ENCODE measurements at regions not wholly inside any gene's neighbourhood (a gene's known extent, or its start where the extent isn't known, plus 50 kb on each side); places are given as distances from the start of the nearest gene placed in this dataset.
A peak's percentile ranks its signal among the peaks of the same experiment; 100 is the strongest.

- H3K27me3 ChIP-seq (ENCODE audit: control insufficient read depth, insufficient read depth, low read length) = no peaks in the 10 kb centered on the region
- H3K4me3 ChIP-seq (ENCODE audit: low read depth, low read length) = no peak overlapping the region
- H3K9me3 ChIP-seq (ENCODE audit: control insufficient read depth, insufficient read depth, low read depth, low read length) = peaks cover 7% of the 10 kb centered on the region
- peaks cover 32% of the 10 kb centered on the region for H3K4me1 ChIP-seq (ENCODE audit: control insufficient read depth, insufficient read depth, low read length)
- no peak overlapping the region for H3K27ac ChIP-seq (ENCODE audit: low read depth, low read length)
- no peaks in the 10 kb centered on the region for H3K36me3 ChIP-seq (ENCODE audit: control insufficient read depth, insufficient read depth, low read length)
- no peak overlapping the region for H3K9ac ChIP-seq (ENCODE audit: low read length)
Observed at GRCh38 chr3:73765878-73766545, 141.3 kb upstream of the PDZRN3 start.

GRCh38 chr3:73762855-73763254, 138.1 kb upstream of the PDZRN3 start:
- peak overlapping the region; percentile 18 for H3K9ac ChIP-seq (ENCODE audit: low read length)
- no peaks in the 10 kb centered on the region for H3K36me3 ChIP-seq (ENCODE audit: control insufficient read depth, insufficient read depth, low read length)
- H3K9me3 ChIP-seq (ENCODE audit: control insufficient read depth, insufficient read depth, low read depth, low read length) = no peaks in the 10 kb centered on the region
- H3K27me3 ChIP-seq (ENCODE audit: control insufficient read depth, insufficient read depth, low read length) = no peaks in the 10 kb centered on the region
- peaks cover 32% of the 10 kb centered on the region for H3K4me1 ChIP-seq (ENCODE audit: control insufficient read depth, insufficient read depth, low read length)
- H3K27ac ChIP-seq (ENCODE audit: low read depth, low read length) = peak overlapping the region; percentile 93
- H3K4me3 ChIP-seq (ENCODE audit: low read depth, low read length) = peak overlapping the region; percentile 32; the same call in 1 of the 2 replicates

GRCh38 chr3:73759297-73759711, 134.6 kb upstream of the PDZRN3 start:
- Histone ChIP-seq H3K36me3 (ENCODE audit: control insufficient read depth, insufficient read depth, low read length) (no peaks in the 10 kb centered on the region), H3K27ac (ENCODE audit: low read depth, low read length) (no peak overlapping the region), H3K9me3 (ENCODE audit: control insufficient read depth, insufficient read depth, low read depth, low read length) (no peaks in the 10 kb centered on the region), H3K4me1 (ENCODE audit: control insufficient read depth, insufficient read depth, low read length) (peaks cover 24% of the 10 kb centered on the region), H3K9ac (ENCODE audit: low read length) (no peak overlapping the region), H3K27me3 (ENCODE audit: control insufficient read depth, insufficient read depth, low read length) (no peaks in the 10 kb centered on the region), H3K4me3 (ENCODE audit: low read depth, low read length) (no peak overlapping the region)

DNA sequence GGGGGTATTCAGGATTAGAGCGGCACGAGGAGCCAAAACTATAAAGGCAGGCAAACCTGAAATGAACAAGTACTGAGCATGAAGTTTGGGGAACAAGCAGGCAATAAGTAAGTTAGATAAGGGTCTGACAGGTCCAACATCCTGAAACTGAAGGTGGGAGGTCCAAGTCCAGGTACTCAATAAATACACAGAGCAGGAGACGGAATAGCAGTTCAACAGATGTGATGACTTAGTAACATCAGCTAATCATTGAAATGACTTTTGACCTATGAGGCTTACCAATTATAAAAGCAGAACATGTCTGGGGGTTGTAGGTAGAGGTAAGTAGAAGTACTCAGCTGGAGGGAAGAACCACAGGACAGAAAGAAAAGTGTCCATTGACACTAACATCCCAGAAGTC, 132.8 kb upstream of the PDZRN3 start:
- Histone ChIP-seq H3K9ac (ENCODE audit: low read length) (no peak overlapping the region), H3K4me1 (ENCODE audit: control insufficient read depth, insufficient read depth, low read length) (peaks cover 8% of the 10 kb centered on the region), H3K27ac (ENCODE audit: low read depth, low read length) (no peak overlapping the region), H3K9me3 (ENCODE audit: control insufficient read depth, insufficient read depth, low read depth, low read length) (no peaks in the 10 kb centered on the region), H3K27me3 (ENCODE audit: control insufficient read depth, insufficient read depth, low read length) (no peaks in the 10 kb centered on the region), H3K4me3 (ENCODE audit: low read depth, low read length) (no peak overlapping the region), H3K36me3 (ENCODE audit: control insufficient read depth, insufficient read depth, low read length) (no peaks in the 10 kb centered on the region)

DNA sequence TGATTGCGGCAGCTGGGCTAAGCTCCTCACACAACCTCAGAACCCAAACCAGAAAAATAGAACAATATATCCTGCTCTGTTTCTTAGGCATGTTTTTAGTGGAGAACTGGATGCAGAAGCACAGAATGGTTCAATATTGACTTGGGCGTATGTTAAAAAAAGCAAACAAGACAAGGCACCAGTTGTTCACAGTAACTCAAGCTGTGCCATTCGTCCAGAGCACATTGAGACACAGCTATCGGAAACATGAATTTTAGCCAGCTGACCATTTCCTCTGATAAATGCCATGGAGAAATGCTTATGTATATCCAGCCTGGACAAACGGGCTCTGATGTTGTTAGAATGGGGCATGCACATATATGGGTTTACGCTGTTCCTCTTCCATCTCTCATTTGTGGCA, 129.2 kb upstream of the PDZRN3 start:
- no peak overlapping the region for H3K9ac ChIP-seq (ENCODE audit: low read length)
- H3K36me3 ChIP-seq (ENCODE audit: control insufficient read depth, insufficient read depth, low read length) = no peaks in the 10 kb centered on the region

GRCh38 chr3:73752338-73752737, 127.6 kb upstream of the PDZRN3 start:
- H3K9ac ChIP-seq (ENCODE audit: low read length) = no peak overlapping the region

More for the DNA sequence above, 129.2 kb upstream of the PDZRN3 start:
- Histone ChIP-seq H3K27me3 (ENCODE audit: control insufficient read depth, insufficient read depth, low read length) (no peaks in the 10 kb centered on the region), H3K9me3 (ENCODE audit: control insufficient read depth, insufficient read depth, low read depth, low read length) (no peaks in the 10 kb centered on the region), H3K4me3 (ENCODE audit: low read depth, low read length) (no peak overlapping the region), H3K4me1 (ENCODE audit: control insufficient read depth, insufficient read depth, low read length) (no peaks in the 10 kb centered on the region), H3K27ac (ENCODE audit: low read depth, low read length) (no peak overlapping the region)

GRCh38 chr3:73746623-73747022, 121.9 kb upstream of the PDZRN3 start:
- no peaks in the 10 kb centered on the region for H3K4me1 ChIP-seq (ENCODE audit: control insufficient read depth, insufficient read depth, low read length)
- H3K36me3 ChIP-seq (ENCODE audit: control insufficient read depth, insufficient read depth, low read length) = no peaks in the 10 kb centered on the region
- no peak overlapping the region for H3K4me3 ChIP-seq (ENCODE audit: low read depth, low read length)
- H3K27ac ChIP-seq (ENCODE audit: low read depth, low read length) = no peak overlapping the region
- no peaks in the 10 kb centered on the region for H3K9me3 ChIP-seq (ENCODE audit: control insufficient read depth, insufficient read depth, low read depth, low read length)
- no peaks in the 10 kb centered on the region for H3K27me3 ChIP-seq (ENCODE audit: control insufficient read depth, insufficient read depth, low read length)
- H3K9ac ChIP-seq (ENCODE audit: low read length) = no peak overlapping the region

More at GRCh38 chr3:73752338-73752737, 127.6 kb upstream of the PDZRN3 start:
- no peaks in the 10 kb centered on the region for H3K36me3 ChIP-seq (ENCODE audit: control insufficient read depth, insufficient read depth, low read length)
- no peaks in the 10 kb centered on the region for H3K9me3 ChIP-seq (ENCODE audit: control insufficient read depth, insufficient read depth, low read depth, low read length)
- no peaks in the 10 kb centered on the region for H3K4me1 ChIP-seq (ENCODE audit: control insufficient read depth, insufficient read depth, low read length)
- no peak overlapping the region for H3K4me3 ChIP-seq (ENCODE audit: low read depth, low read length)
- H3K27ac ChIP-seq (ENCODE audit: low read depth, low read length) = no peak overlapping the region
- H3K27me3 ChIP-seq (ENCODE audit: control insufficient read depth, insufficient read depth, low read length) = no peaks in the 10 kb centered on the region

DNA sequence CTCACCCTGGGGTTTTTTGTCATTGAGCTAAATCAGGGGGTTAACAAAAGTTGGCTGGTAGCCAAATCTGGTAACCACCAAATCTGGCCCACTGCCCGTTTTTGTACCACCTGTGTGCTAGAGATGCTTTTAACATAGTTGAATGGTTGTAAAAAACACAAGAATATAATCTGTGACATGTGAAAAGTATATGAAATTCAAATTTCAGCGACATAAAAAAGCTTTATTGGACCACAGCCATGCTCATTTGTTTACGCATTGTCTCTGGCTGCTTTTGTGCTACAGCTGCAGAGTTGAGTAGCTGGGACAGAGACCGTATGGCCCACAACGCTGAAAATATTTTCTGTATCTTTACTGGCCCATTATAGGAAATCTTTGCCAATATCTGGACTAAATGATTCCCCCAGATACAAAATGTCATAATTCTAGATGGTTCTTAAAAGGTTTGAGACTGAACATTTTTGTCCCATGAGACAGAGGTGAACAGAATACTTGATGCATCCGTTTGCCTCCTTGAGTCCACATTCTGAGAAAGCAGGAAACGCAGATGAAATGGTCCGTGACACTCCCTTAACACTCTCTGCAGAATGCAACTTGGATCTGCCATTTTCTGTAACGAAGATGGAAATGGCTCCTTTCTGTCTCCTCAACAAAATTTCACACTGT, 120.9 kb upstream of the PDZRN3 start:
- H3K9ac ChIP-seq (ENCODE audit: low read length) = no peak overlapping the region
- no peak overlapping the region for H3K27ac ChIP-seq (ENCODE audit: low read depth, low read length)
- H3K36me3 ChIP-seq (ENCODE audit: control insufficient read depth, insufficient read depth, low read length) = no peaks in the 10 kb centered on the region
- no peaks in the 10 kb centered on the region for H3K4me1 ChIP-seq (ENCODE audit: control insufficient read depth, insufficient read depth, low read length)
- no peaks in the 10 kb centered on the region for H3K27me3 ChIP-seq (ENCODE audit: control insufficient read depth, insufficient read depth, low read length)
- no peak overlapping the region for H3K4me3 ChIP-seq (ENCODE audit: low read depth, low read length)
- no peaks in the 10 kb centered on the region for H3K9me3 ChIP-seq (ENCODE audit: control insufficient read depth, insufficient read depth, low read depth, low read length)

- H3K4me3 ChIP-seq (ENCODE audit: low read depth, low read length) = no peak overlapping the region
- no peaks in the 10 kb centered on the region for H3K9me3 ChIP-seq (ENCODE audit: control insufficient read depth, insufficient read depth, low read depth, low read length)
- H3K4me1 ChIP-seq (ENCODE audit: control insufficient read depth, insufficient read depth, low read length) = no peaks in the 10 kb centered on the region
- H3K9ac ChIP-seq (ENCODE audit: low read length) = no peak overlapping the region
- no peaks in the 10 kb centered on the region for H3K36me3 ChIP-seq (ENCODE audit: control insufficient read depth, insufficient read depth, low read length)
- H3K27ac ChIP-seq (ENCODE audit: low read depth, low read length) = no peak overlapping the region
- no peaks in the 10 kb centered on the region for H3K27me3 ChIP-seq (ENCODE audit: control insufficient read depth, insufficient read depth, low read length)
Observed at GRCh38 chr3:73743551-73743950, 118.8 kb upstream of the PDZRN3 start.

- Histone ChIP-seq H3K4me3 (ENCODE audit: low read depth, low read length) (no peak overlapping the region), H3K9ac (ENCODE audit: low read length) (no peak overlapping the region), H3K4me1 (ENCODE audit: control insufficient read depth, insufficient read depth, low read length) (no peaks in the 10 kb centered on the region), H3K36me3 (ENCODE audit: control insufficient read depth, insufficient read depth, low read length) (no peaks in the 10 kb centered on the region), H3K27me3 (ENCODE audit: control insufficient read depth, insufficient read depth, low read length) (no peaks in the 10 kb centered on the region), H3K9me3 (ENCODE audit: control insufficient read depth, insufficient read depth, low read depth, low read length) (no peaks in the 10 kb centered on the region), H3K27ac (ENCODE audit: low read depth, low read length) (no peak overlapping the region)
Observed at GRCh38 chr3:73739791-73740453, 115.2 kb upstream of the PDZRN3 start.

GRCh38 chr3:73738711-73739110, 114.0 kb upstream of the PDZRN3 start:
- Histone ChIP-seq H3K36me3 (ENCODE audit: control insufficient read depth, insufficient read depth, low read length) (no peaks in the 10 kb centered on the region), H3K27me3 (ENCODE audit: control insufficient read depth, insufficient read depth, low read length) (no peaks in the 10 kb centered on the region), H3K9me3 (ENCODE audit: control insufficient read depth, insufficient read depth, low read depth, low read length) (no peaks in the 10 kb centered on the region), H3K4me3 (ENCODE audit: low read depth, low read length) (no peak overlapping the region), H3K27ac (ENCODE audit: low read depth, low read length) (no peak overlapping the region), H3K4me1 (ENCODE audit: control insufficient read depth, insufficient read depth, low read length) (no peaks in the 10 kb centered on the region), H3K9ac (ENCODE audit: low read length) (no peak overlapping the region)

Data from HUES6 (cell line).